Adrenal gland (tissue), 5 donors: ENCODE measurements at regions not wholly inside any gene's neighbourhood (a gene's known extent, or its start where the extent isn't known, plus 50 kb on each side); places are given as distances from the start of the nearest gene placed in this dataset.

ENCODE experiments used
- POLR2A ChIP-seq, 2 donors: fragments of 450-650 bp; IDR thresholded peaks; one replicate each; pipeline ENCODE4 v1.6.1; 2017; ENCODE audit warnings: antibody characterized with exemption in 2 of 2, mild to moderate bottlenecking in 2 of 2, moderate library complexity in 1 of 2
- TF ChIP-seq, protein P1 (sequence below), 6 experiments: fragments of 450-650 bp in 4 of 6; fragments of 200-600 bp in 2 of 6; sonication (generic) in 1 of 6; IDR thresholded peaks; 1 replicate in 5 of 6; 2 replicates in 1 of 6; pipeline versions ENCODE4 v1.5.1 to v1.8.0; 2016 to 2021; ENCODE audit warnings: antibody characterized with exemption in 6 of 6, mild to moderate bottlenecking in 2 of 6, moderate library complexity in 1 of 6
- donor health status: DM: no; HTN: no; CAD: no.

DNA sequence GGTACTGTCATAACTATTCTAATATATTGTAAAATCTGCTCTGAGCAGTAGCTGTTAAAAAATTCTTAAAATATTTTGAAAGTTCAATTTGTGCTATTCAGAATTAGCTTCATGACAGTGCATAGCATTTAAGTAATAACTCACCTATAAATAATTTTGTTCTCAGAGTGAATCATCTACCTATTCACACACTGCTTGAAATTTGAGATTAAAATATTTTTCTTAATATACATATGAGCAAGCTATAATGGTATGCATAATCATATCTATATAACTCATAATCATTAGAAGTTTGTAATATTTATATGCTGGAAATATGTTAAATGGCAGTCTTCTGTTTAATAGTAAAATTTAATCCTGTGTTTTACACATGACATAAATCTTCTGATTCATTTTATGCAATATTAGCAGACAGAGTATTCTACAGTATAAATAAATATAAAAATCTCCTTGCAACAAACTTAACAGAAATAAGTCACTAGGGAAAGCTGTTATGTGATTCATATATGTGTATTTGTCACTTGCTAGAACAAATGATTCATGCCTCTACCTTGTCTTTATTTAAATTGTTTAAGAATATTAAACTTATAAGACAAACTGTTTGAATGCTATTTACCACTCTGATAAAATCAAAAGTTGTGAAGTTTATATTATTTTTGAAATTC is 710.8 kb downstream of the PLOD2 start:
- TF ChIP-seq POLR2A (IDR thresholded peaks at IDR 0.05): no peak
- TF ChIP-seq, protein P1, sequence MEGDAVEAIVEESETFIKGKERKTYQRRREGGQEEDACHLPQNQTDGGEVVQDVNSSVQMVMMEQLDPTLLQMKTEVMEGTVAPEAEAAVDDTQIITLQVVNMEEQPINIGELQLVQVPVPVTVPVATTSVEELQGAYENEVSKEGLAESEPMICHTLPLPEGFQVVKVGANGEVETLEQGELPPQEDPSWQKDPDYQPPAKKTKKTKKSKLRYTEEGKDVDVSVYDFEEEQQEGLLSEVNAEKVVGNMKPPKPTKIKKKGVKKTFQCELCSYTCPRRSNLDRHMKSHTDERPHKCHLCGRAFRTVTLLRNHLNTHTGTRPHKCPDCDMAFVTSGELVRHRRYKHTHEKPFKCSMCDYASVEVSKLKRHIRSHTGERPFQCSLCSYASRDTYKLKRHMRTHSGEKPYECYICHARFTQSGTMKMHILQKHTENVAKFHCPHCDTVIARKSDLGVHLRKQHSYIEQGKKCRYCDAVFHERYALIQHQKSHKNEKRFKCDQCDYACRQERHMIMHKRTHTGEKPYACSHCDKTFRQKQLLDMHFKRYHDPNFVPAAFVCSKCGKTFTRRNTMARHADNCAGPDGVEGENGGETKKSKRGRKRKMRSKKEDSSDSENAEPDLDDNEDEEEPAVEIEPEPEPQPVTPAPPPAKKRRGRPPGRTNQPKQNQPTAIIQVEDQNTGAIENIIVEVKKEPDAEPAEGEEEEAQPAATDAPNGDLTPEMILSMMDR (IDR thresholded peaks at IDR 0.05): no peak
